HG02642 (cell line): ENCODE measurements at regions not wholly inside any gene's neighbourhood (a gene's known extent, or its start where the extent isn't known, plus 50 kb on each side); places are given as distances from the start of the nearest gene placed in this dataset.

Experiments
- ATAC-seq: cut with Tn5 transposase; IDR thresholded peaks from one replicate; pipeline ENCODE4 v1.9.1; 2021; ENCODE audit warnings: mild to moderate bottlenecking; ENCODE audit not compliant: unreplicated experiment, poor library complexity

GRCh38 chr6:169165561-169166300, 87.9 kb downstream of the THBS2 start:
- ATAC-seq, result no peak

DNA sequence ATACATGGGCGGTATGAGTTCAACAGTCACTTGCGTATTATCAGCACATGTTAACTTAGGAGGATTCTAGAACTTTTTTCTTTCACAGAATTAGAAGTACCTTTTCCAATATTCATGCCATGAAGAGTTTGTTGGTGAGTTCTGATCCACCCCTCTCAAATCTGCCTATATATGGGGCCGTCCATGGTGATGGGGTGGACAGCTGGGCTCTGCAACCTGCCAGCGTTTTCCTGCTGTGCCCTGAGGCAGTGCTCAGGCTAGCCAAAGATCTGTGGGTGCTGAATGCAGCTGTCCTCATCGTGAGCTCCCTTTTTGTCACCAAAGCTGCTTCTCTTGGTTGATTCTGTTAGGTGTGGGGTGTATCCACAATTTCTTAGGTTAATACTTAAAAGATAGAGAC, 88.7 kb downstream of the THBS2 start:
- no peak for ATAC-seq

GRCh38 chr6:169164451-169164850, 89.2 kb downstream of the THBS2 start:
- ATAC-seq, result no peak

DNA sequence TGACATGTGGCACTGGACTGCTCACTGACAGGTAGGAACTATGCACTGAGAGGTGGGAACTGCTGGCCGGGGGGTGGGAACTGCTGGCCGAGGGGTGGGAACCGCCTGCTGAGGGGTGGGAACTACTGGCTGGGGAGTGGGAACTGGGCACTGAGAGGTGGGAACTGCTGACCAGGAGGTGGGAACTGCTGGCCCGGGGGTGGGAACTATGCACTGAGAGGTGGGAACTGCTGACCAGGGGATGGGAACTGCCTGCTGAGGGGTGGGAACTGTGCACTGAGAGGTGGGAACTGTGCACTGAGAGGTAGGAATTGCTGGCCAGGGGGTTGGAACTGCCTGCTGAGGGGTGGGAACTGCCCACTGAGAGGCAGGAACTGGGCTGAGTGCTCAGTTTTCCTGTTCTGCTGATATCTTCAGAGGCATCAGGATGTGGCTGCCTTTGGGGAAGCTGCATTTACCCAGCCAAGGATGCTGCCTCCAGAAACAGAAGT, 90.2 kb downstream of the THBS2 start:
- ATAC-seq, result no peak

DNA sequence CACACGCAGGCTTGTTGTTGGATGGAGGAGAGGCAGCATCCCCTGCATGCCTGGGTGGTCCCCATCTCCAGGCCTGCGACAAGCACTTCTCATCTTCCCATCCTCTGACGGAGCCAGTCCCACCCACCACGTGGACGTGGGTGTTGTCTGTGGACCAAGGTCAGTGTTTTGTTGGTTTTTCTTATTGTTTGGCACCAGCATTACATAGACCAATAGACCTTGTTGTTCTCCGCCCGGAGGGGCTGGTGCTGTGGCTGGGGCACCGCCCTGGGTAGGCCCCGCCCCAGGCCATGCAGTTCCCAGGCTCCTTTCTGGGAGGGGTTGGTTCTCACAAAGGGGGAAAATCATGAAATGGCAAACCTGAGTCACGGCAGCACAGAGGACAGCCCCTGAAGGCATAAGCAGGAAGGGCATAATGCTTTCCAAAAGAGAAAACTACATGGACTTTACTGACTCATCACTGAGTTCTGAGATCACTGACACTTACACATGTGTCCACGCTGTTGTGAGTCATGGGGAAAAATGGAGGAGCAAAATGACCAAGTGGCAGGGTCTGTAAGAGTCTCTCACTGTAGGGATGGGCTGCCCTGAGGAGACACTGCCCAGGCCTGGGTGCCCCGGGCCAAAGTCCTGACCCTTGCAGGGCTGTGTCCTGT, 90.8 kb downstream of the THBS2 start:
- no peak for ATAC-seq

DNA sequence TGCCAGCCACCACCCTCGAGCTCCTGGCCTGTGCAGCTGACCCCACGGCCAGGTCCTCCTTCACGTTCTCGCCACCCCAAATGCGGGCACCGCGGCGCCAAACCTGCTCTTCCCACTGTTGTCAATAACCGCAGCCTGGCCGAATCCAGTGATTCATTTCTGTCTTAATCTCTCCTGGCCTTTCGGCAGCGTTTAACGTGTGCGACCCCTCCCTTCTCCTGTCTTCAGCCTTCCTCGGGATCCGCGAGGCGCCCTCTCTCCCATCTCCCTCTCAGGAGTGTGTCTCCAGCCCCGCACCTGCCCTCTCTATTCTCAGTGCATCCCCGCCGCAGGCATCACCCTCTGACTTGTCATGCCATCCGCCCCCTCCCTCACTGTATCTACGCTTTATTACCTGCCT, 91.4 kb downstream of the THBS2 start:
- ATAC-seq, result no peak

DNA sequence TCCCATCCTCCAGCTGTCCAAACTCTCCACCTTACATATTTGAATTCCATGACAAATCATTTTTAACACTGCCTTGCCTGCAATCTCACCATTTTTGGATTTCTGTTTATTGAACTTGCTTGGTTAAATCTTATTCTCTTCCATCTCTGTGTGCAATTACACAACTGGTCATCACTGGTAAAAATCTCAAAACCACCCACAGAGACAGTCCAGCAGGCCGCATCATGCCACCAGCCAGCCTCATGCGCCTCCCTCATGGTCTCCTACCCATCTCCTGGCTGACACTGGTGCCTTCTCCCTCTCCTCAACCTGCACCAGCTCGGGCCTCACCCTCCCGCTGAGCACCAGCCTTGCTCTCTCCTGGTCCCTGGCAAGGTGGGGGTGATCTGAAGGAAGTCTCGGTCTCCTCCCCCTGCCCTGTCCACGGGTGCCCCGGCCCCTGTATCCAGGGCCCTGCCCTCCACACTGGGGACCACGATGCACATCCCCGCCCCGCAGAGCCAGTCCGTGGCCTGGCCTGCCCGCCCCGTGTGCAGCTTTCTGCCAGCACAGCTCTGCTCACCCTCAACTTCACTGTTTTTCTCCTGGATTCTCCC, 92.0 kb downstream of the THBS2 start:
- no peak for ATAC-seq

- no peak for ATAC-seq
These were observed 92.6 kb downstream of the THBS2 start for GRCh38 chr6:169160855-169161560.

GRCh38 chr6:169160091-169160854, 93.4 kb downstream of the THBS2 start:
- ATAC-seq, result no peak

DNA sequence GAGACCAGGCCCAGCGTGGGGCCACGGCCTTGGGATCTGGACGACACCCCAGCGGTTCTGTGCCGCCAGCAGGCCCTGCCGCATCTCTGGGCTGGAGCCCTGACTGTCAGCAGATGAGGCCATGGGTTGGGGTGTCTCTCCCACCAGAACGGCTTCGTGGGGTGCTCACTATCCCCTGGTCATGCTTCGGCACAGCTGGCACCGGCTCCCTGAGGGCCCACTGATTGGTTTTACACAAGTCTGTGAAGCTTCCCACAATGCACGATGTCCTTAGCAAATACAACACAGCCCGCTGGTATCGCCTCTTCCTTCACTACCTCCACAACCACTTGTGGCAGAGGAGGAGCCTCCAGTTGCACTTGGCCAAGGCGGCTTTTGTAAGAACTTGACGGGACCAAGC, 94.3 kb downstream of the THBS2 start:
- ATAC-seq, result no peak

DNA sequence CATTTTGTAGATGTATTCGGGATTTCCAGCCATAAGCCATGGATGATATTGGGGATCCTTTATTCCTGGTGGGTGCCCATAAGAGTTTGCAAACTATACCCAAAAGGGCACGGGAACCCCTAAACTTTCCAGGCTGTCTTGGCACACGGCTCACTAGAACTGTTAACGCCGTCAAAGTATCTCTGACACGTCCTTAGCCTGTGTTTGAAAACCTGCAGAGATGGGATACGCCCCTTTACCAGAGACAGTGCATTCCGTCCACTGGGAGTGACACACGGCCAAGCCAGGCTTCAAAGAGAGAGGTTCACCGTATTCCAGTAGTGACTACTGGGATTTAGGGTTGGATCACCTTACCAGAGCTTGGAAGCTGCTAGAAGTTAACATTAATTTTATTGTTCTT, 95.0 kb downstream of the THBS2 start:
- ATAC-seq, result no peak

GRCh38 chr6:169158174-169158573, 95.5 kb downstream of the THBS2 start:
- ATAC-seq, result no peak

DNA sequence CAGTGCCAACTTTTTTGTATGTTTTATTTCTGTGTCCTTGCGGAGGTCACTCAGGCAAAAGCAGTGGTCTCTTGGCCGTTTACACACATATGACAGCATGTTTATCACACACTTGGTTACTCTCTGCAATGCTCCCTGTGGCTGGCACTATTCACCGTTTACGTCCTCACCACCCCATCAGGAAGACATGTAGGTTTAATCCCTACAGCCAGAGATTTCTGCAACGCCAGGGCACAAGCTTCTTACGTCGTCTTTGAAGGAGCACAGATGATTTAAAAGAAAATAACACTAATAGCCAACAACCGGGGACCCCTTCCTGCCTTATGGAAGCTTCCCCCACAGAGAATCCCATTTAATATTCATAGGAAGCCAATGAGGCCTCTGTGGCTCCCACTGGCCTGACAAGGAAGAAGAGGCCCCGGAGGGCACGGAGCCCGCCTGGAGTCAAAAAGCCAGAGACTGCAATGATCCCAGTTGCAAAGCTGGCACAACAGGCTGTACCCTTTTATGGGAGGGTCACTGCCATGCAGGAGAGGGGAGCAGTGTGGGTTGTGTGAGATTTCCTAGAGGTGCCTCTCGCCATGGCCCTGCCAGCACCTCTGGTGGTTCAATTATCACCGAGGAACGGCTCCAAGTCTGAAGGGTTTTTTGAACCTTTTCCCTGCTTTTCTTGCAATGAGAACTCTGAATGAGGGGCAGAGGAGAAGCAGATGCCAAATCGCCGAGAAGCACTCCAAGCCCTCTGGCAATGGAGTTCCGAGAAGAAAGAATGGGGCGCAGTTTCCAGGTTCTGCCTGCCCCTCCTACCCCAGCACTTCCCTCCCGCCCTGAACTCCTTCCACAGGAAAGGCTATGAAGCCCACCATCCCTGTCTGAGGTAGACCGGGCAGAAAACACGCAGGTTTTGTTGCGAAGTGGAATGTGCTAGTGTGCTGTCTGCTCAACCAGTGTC, 96.2 kb downstream of the THBS2 start:
- no peak for ATAC-seq

- ATAC-seq, result no peak
These were observed 96.9 kb downstream of the THBS2 start for GRCh38 chr6:169156793-169157147.

DNA sequence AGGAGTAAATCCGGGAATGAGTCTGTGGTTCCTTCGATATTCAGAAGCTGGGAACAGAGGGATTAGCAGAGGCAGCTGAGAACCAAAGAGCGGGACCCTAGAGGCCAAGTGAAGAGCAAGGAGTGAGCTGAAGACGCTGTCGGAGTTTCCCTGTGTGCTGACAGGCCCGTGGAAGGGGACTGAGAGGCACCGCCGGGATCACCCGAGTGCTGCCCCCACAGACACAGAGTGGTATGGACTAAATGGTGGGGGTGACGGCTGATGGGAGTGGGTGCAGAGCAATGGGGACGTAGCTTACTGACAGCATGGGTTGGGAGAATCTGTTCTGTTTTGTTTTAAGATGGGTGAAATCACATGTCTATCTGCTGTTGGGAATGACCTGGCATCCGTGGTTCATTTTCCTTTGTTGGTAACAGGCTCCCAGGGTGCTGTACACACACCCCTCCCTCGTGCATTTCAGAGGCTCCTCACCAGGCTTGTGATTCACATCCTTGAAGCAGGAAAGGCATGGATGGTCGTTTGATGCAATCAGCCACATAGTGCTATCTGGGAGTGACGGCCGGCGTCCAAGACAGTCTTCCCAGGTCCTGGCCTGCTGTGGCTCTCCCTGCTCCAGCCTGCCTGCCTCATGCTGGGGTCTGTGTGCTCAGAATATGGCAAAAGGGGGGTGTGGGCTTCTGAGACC, 97.4 kb downstream of the THBS2 start:
- no peak for ATAC-seq

GRCh38 chr6:169155481-169155880, 98.2 kb downstream of the THBS2 start:
- no peak for ATAC-seq

GRCh38 chr6:169153401-169153800, 100.2 kb downstream of the THBS2 start:
- no peak for ATAC-seq

DNA sequence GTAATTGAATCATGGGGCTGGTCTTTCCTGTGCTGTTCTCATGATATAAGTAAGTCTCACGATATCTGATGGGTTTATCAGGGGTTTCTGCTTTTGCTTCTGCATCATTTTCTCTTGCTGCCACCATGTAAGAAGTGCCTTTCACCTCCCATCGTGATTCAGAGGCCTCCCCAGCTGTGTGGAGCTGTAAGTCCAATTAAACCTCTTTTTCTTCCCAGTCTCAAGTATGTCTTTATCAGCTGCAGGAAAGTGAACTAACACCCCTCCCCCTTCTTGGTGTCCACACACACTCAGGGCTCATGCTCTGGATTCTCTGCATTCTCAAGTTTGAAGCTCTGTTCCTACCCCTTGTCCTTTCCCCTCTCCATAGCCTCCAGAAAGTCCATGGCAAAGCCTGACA, 107.1 kb downstream of the THBS2 start:
- no peak for ATAC-seq
